Neural cell (in vitro differentiated cells): ENCODE measurements at regions not wholly inside any gene's neighbourhood (a gene's known extent, or its start where the extent isn't known, plus 50 kb on each side); places are given as distances from the start of the nearest gene placed in this dataset.

ENCODE experiments used
- H2AFZ ChIP-seq: fragments of 200-600, 300-800 bp; sonication (generic), shearing (Covaris generic); 2 replicates; pipeline ENCODE4 v1.6.0; 2014; ENCODE audit warnings: low read depth, mild to moderate bottlenecking, antibody characterized with exemption, low read length, moderate library complexity
- H3F3A ChIP-seq: fragments of 200-600 bp; shearing (Covaris generic); 2 replicates; pipeline ENCODE4 v1.6.1; 2016; ENCODE audit warnings: mild to moderate bottlenecking, moderate library complexity, mixed read lengths, antibody characterized with exemption, low read length; ENCODE audit not compliant: insufficient read depth, poor library complexity, severe bottlenecking
- H3K27ac ChIP-seq: fragments of 200-600, 300-800 bp; sonication (generic), shearing (Covaris generic); 2 replicates; pipeline ENCODE4 v1.5.1; 2014; ENCODE audit warnings: mild to moderate bottlenecking, low read length, moderate library complexity
- H3K27me3 ChIP-seq: fragments of 300-800, 200-600 bp; sonication (generic), shearing (Covaris generic); 2 replicates; pipeline ENCODE4 v1.6.0; 2014; ENCODE audit warnings: mild to moderate bottlenecking, low read depth, low read length, moderate library complexity; ENCODE audit not compliant: insufficient read depth
- H3K36me3 ChIP-seq: fragments of 300-800, 200-600 bp; sonication (generic), shearing (Covaris generic); 2 replicates; pipeline ENCODE4 v1.5.1; 2014; ENCODE audit warnings: mild to moderate bottlenecking, antibody characterized with exemption, low read length, moderate library complexity; ENCODE audit not compliant: insufficient read depth
- H3K4me2 ChIP-seq: fragments of 300-800, 200-600 bp; sonication (generic), shearing (Covaris generic); 2 replicates; pipeline ENCODE4 v1.6.0; 2014; ENCODE audit warnings: mild to moderate bottlenecking, low read length
- H3K4me3 ChIP-seq: fragments of 300-800, 200-600 bp; sonication (generic), shearing (Covaris generic); 2 replicates; pipeline ENCODE4 v1.5.1; 2014; ENCODE audit warnings: mild to moderate bottlenecking, low read length, moderate library complexity
- H3K79me2 ChIP-seq: fragments of 200-600 bp; shearing (Covaris generic); replicated peaks from 2 replicates; pipeline ENCODE4 v1.6.0; 2014; ENCODE audit warnings: mild to moderate bottlenecking, low read length, moderate library complexity; ENCODE audit not compliant: insufficient read depth
- H3K9ac ChIP-seq: fragments of 300-800, 200-600 bp; sonication (generic), shearing (Covaris generic); 2 replicates; pipeline ENCODE4 v1.6.1; 2016; ENCODE audit warnings: mild to moderate bottlenecking, low read length, mixed read lengths
- H3K9me2 ChIP-seq: fragments of 200-600 bp; shearing (Covaris generic); 2 replicates; pipeline ENCODE4 v1.6.1; 2016; ENCODE audit warnings: mild to moderate bottlenecking, low read length, mixed read lengths; ENCODE audit not compliant: insufficient read depth
- H3K9me3 ChIP-seq: fragments of 200-600, 300-800 bp; sonication (generic), shearing (Covaris generic); 2 replicates; pipeline ENCODE4 v1.6.1; 2016; ENCODE audit warnings: mild to moderate bottlenecking, mixed run types, low read length, moderate library complexity, mixed read lengths
- H4K20me1 ChIP-seq: fragments of 200-600 bp; shearing (Covaris generic); 2 replicates; pipeline ENCODE4 v1.6.1; 2016; ENCODE audit warnings: mild to moderate bottlenecking, mixed run types; ENCODE audit not compliant: insufficient read depth
- EP300 ChIP-seq: fragments of 450-650 bp; conservative IDR thresholded peaks from 2 replicates; pipeline ENCODE4 v1.6.1; 2014; ENCODE audit warnings: antibody characterized with exemption, mild to moderate bottlenecking, moderate library complexity; ENCODE audit not compliant: poor library complexity, severe bottlenecking
- EZH2 ChIP-seq: fragments of 200-600, 300-800 bp; shearing (Covaris generic), sonication (generic); IDR thresholded peaks from 2 replicates; pipeline ENCODE4 v1.6.1; 2014; ENCODE audit warnings: antibody characterized with exemption, low read length, borderline replicate concordance, mild to moderate bottlenecking; ENCODE audit not compliant: insufficient read depth, poor library complexity, severe bottlenecking
- MXI1 ChIP-seq: fragments of 450-650 bp; conservative IDR thresholded peaks from 2 replicates; pipeline ENCODE4 v1.6.1; 2014; ENCODE audit warnings: antibody characterized with exemption, mild to moderate bottlenecking; ENCODE audit not compliant: poor library complexity, severe bottlenecking
- POLR2AphosphoS5 ChIP-seq: IDR thresholded peaks from 2 replicates; pipeline ENCODE4 v1.6.1; 2012
- RAD21 ChIP-seq: fragments of 450-650 bp; conservative IDR thresholded peaks from 2 replicates; pipeline ENCODE4 v1.6.1; 2014; ENCODE audit warnings: antibody characterized with exemption, mild to moderate bottlenecking, moderate library complexity
- SMC3 ChIP-seq: fragments of 450-650 bp; conservative IDR thresholded peaks from 2 replicates; pipeline ENCODE4 v1.6.1; 2014; ENCODE audit warnings: antibody characterized with exemption, mild to moderate bottlenecking, moderate library complexity; ENCODE audit not compliant: poor library complexity
- TAF1 ChIP-seq: IDR thresholded peaks from 2 replicates; pipeline ENCODE4 v1.6.1; 2012; ENCODE audit warnings: low read depth
- TF ChIP-seq, protein P1 (sequence below): fragments of 450-650 bp; IDR thresholded peaks from 2 replicates; pipeline ENCODE4 v1.5.1; 2014; ENCODE audit warnings: antibody characterized with exemption, mild to moderate bottlenecking, moderate library complexity; ENCODE audit not compliant: poor library complexity, severe bottlenecking
- TF ChIP-seq, protein P2 (sequence below): IDR thresholded peaks from 2 replicates; pipeline ENCODE4 v1.6.1; 2012; ENCODE audit warnings: borderline replicate concordance

DNA sequence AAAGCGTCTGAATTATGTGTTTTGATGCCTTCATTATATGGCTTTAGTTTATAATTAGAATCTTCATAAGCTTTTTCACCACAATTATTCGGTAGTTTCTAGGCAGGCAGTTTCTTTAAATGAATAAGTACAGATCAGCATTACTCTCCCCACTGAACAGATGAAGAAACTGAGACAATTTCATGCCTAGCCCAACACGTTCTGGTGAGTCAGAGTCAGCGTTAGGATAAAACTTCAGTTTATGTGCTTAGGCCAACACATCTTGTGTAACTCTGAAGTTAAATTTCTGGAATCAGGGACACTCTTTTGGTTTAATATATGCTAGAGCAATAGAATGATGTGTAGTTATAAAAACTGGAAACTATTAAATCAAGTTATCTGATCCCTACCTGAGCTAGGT lies 186.7 kb upstream of the ELL2 start:
- Histone ChIP-seq H3K9ac (no peak overlapping the region), H3K4me2 (no peak overlapping the region), H3F3A (no peaks in the 10 kb centered on the region), H3K36me3 (no peaks in the 10 kb centered on the region), H3K9me3 (no peaks in the 10 kb centered on the region), H3K27ac (no peak overlapping the region), H4K20me1 (no peaks in the 10 kb centered on the region), H2AFZ (no peak overlapping the region), H3K27me3 (no peaks in the 10 kb centered on the region), H3K79me2 (no peaks in the 10 kb centered on the region), H3K9me2 (no peaks in the 10 kb centered on the region), H3K4me3 (no peak overlapping the region)
- TF ChIP-seq TAF1 (no peak), RAD21 (no peak), SMC3 (no peak), EP300 (no peak), EZH2 (no peak), MXI1 (no peak), POLR2AphosphoS5 (no peak)
- TF ChIP-seq, protein P1, sequence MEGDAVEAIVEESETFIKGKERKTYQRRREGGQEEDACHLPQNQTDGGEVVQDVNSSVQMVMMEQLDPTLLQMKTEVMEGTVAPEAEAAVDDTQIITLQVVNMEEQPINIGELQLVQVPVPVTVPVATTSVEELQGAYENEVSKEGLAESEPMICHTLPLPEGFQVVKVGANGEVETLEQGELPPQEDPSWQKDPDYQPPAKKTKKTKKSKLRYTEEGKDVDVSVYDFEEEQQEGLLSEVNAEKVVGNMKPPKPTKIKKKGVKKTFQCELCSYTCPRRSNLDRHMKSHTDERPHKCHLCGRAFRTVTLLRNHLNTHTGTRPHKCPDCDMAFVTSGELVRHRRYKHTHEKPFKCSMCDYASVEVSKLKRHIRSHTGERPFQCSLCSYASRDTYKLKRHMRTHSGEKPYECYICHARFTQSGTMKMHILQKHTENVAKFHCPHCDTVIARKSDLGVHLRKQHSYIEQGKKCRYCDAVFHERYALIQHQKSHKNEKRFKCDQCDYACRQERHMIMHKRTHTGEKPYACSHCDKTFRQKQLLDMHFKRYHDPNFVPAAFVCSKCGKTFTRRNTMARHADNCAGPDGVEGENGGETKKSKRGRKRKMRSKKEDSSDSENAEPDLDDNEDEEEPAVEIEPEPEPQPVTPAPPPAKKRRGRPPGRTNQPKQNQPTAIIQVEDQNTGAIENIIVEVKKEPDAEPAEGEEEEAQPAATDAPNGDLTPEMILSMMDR, result no peak
- TF ChIP-seq, protein P2, sequence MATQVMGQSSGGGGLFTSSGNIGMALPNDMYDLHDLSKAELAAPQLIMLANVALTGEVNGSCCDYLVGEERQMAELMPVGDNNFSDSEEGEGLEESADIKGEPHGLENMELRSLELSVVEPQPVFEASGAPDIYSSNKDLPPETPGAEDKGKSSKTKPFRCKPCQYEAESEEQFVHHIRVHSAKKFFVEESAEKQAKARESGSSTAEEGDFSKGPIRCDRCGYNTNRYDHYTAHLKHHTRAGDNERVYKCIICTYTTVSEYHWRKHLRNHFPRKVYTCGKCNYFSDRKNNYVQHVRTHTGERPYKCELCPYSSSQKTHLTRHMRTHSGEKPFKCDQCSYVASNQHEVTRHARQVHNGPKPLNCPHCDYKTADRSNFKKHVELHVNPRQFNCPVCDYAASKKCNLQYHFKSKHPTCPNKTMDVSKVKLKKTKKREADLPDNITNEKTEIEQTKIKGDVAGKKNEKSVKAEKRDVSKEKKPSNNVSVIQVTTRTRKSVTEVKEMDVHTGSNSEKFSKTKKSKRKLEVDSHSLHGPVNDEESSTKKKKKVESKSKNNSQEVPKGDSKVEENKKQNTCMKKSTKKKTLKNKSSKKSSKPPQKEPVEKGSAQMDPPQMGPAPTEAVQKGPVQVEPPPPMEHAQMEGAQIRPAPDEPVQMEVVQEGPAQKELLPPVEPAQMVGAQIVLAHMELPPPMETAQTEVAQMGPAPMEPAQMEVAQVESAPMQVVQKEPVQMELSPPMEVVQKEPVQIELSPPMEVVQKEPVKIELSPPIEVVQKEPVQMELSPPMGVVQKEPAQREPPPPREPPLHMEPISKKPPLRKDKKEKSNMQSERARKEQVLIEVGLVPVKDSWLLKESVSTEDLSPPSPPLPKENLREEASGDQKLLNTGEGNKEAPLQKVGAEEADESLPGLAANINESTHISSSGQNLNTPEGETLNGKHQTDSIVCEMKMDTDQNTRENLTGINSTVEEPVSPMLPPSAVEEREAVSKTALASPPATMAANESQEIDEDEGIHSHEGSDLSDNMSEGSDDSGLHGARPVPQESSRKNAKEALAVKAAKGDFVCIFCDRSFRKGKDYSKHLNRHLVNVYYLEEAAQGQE, result no peak

DNA sequence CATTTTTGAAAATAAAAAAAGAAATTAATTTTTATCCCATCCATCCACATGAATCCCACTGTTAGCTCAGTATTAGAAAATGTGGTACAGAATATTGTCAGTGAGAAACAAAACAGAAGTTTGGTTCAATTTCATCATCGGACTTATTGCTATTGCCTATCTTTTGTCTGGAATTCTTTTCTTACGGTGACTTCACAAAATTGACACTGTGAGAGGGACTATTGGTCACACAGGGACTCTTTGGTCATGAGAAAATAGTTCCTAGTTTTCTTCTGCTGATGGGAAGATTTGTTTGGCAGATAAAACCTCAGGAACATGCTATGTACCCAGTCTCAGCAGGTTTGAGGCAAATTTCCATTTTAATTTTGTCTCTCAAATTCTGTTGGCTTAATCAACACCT lies 186.2 kb upstream of the ELL2 start:
- Histone ChIP-seq H3K27ac (no peak overlapping the region), H3K9me3 (no peaks in the 10 kb centered on the region), H3K4me3 (no peak overlapping the region), H3K9ac (no peak overlapping the region), H3K36me3 (no peaks in the 10 kb centered on the region), H2AFZ (no peak overlapping the region), H3K9me2 (no peaks in the 10 kb centered on the region), H4K20me1 (no peaks in the 10 kb centered on the region), H3K27me3 (no peaks in the 10 kb centered on the region), H3K4me2 (no peak overlapping the region), H3F3A (no peaks in the 10 kb centered on the region), H3K79me2 (no peaks in the 10 kb centered on the region)
- TF ChIP-seq, protein P1, result no peak
- TF ChIP-seq SMC3 (no peak), EP300 (no peak), EZH2 (no peak), MXI1 (no peak), RAD21 (no peak), TAF1 (no peak), POLR2AphosphoS5 (no peak)
- TF ChIP-seq, protein P2, result no peak
